DND-41 (cell line): ENCODE measurements at regions not wholly inside any gene's neighbourhood (a gene's known extent, or its start where the extent isn't known, plus 50 kb on each side); places are given as distances from the start of the nearest gene placed in this dataset.

ENCODE experiments used
- ATAC-seq: fragments of 200-7000 bp; cut with Tn5 transposase; 3 replicates; pipeline ENCODE4 v1.9.1; 2021; ENCODE audit warnings: low read depth; ENCODE audit not compliant: insufficient read depth
- DNase-seq: peaks from one replicate; pipeline ENCODE4 v3.0.0-alpha.2; 2020
- H2AFZ ChIP-seq: 2 replicates; pipeline ENCODE4 v1.6.0; 2012; ENCODE audit warnings: low read depth, low read length
- H3K27ac ChIP-seq: 2 replicates; pipeline ENCODE4 v1.5.1; 2012; ENCODE audit warnings: low read length, inconsistent platforms
- H3K27me3 ChIP-seq: fragments of 200-600 bp; sonication (generic); 2 replicates; pipeline ENCODE4 v1.6.0; 2012; ENCODE audit warnings: low read length, mild to moderate bottlenecking, inconsistent platforms; ENCODE audit not compliant: insufficient read depth, poor library complexity
- H3K36me3 ChIP-seq: 2 replicates; pipeline ENCODE4 v1.5.1; 2012; ENCODE audit warnings: low read length, inconsistent platforms; ENCODE audit not compliant: insufficient read depth
- H3K4me1 ChIP-seq: 2 replicates; pipeline ENCODE4 v1.5.1; 2012; ENCODE audit warnings: mild to moderate bottlenecking, low read length; ENCODE audit not compliant: insufficient read depth
- H3K4me2 ChIP-seq: 2 replicates; pipeline ENCODE4 v1.6.0; 2012; ENCODE audit warnings: mild to moderate bottlenecking, moderate library complexity, low read length, inconsistent platforms; ENCODE audit not compliant: insufficient read depth
- H3K4me3 ChIP-seq, 2 experiments: fragments of 200-600 bp in 1 of 2; shearing (Covaris generic) in 1 of 2; 2 replicates each; pipeline ENCODE4 v1.5.1; 2012 to 2016; ENCODE audit warnings: inconsistent platforms in 2 of 2, low read length in 2 of 2, mild to moderate bottlenecking in 2 of 2, low read depth in 1 of 2, moderate library complexity in 1 of 2
- H3K79me2 ChIP-seq: 2 replicates; pipeline ENCODE4 v1.6.0; 2012; ENCODE audit warnings: low read length, inconsistent platforms; ENCODE audit not compliant: insufficient read depth
- H3K9ac ChIP-seq: 2 replicates; pipeline ENCODE4 v1.6.0; 2012; ENCODE audit warnings: low read depth, mild to moderate bottlenecking, inconsistent platforms, low read length, moderate library complexity
- H3K9me3 ChIP-seq: 2 replicates; pipeline ENCODE4 v1.5.1; 2012; ENCODE audit warnings: low read length, moderate library complexity, mild to moderate bottlenecking, inconsistent platforms; ENCODE audit not compliant: insufficient read depth, severe bottlenecking
- H4K20me1 ChIP-seq: 2 replicates; pipeline ENCODE4 v1.6.0; 2012; ENCODE audit warnings: low read length; ENCODE audit not compliant: insufficient read depth
- EZH2 ChIP-seq: IDR thresholded peaks from 3 replicates; pipeline ENCODE4 v1.6.1; 2012; ENCODE audit warnings: borderline replicate concordance, low read depth, mild to moderate bottlenecking, moderate library complexity, low read length, inconsistent platforms; ENCODE audit not compliant: severe bottlenecking
- TF ChIP-seq, protein P1 (sequence below): IDR thresholded peaks from 2 replicates; pipeline ENCODE4 v1.5.1; 2012; ENCODE audit warnings: borderline replicate concordance, low read length, moderate library complexity, mild to moderate bottlenecking; ENCODE audit not compliant: poor library complexity, severe bottlenecking; ENCODE audit errors: extremely low read depth

DNA sequence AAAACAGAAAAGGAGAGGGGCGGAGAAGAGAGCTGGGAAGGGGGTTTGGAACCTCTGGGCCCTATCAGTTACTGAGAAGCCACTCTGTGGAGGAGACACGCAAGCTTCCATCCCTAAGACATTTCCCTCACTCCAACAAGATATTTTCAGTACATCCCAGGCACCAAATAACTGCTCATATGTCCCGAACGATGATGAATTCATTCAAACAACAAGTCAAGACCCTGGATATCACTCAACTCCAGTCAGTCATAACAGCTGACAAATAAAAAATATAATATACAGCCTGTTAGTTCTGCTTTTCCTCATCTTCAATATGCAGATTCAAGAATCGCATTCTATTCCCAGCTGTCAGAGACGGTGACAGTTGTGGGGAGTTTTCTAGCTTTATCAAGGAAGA is 104.0 kb upstream of the ZFHX3 start:
- H3K36me3 ChIP-seq: no peaks in the 10 kb centered on the region
- no peaks in the 10 kb centered on the region for H4K20me1 ChIP-seq
- H3K4me1 ChIP-seq: no peaks in the 10 kb centered on the region
- TF ChIP-seq, protein P1, sequence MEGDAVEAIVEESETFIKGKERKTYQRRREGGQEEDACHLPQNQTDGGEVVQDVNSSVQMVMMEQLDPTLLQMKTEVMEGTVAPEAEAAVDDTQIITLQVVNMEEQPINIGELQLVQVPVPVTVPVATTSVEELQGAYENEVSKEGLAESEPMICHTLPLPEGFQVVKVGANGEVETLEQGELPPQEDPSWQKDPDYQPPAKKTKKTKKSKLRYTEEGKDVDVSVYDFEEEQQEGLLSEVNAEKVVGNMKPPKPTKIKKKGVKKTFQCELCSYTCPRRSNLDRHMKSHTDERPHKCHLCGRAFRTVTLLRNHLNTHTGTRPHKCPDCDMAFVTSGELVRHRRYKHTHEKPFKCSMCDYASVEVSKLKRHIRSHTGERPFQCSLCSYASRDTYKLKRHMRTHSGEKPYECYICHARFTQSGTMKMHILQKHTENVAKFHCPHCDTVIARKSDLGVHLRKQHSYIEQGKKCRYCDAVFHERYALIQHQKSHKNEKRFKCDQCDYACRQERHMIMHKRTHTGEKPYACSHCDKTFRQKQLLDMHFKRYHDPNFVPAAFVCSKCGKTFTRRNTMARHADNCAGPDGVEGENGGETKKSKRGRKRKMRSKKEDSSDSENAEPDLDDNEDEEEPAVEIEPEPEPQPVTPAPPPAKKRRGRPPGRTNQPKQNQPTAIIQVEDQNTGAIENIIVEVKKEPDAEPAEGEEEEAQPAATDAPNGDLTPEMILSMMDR: no peak
- no peak for TF ChIP-seq EZH2
- ATAC-seq (no peak), DNase-seq (no peak)
- H3K79me2 ChIP-seq: no peaks in the 10 kb centered on the region
- H3K9ac ChIP-seq: no peak overlapping the region
- H3K9me3 ChIP-seq: no peaks in the 10 kb centered on the region
- H3K27me3 ChIP-seq: no peaks in the 10 kb centered on the region
- no peak overlapping the region for H3K4me2 ChIP-seq
- H3K27ac ChIP-seq: no peak overlapping the region
- H3K4me3 ChIP-seq: no peak overlapping the region
- H2AFZ ChIP-seq: no peak overlapping the region

DNA sequence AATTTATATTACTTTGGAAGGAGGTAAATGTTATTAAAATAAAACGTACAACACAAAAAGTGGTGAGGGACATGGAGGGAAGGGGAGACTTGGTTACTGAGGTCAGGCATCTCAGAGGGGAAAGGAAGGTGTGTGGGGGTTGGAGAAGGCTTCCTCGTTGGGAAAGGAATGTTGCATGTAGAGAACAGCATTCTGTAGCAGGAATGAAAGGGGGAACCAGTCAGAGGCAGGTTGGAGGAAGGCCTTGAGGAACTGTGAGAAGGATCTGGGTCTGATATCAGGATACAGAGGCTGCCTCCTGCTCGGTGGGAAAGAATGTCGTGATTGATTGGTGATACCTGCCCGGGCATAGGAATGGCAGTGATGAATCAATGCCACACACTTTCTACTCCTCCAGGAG is 103.3 kb upstream of the ZFHX3 start:
- Histone ChIP-seq H3K9me3 (no peaks in the 10 kb centered on the region), H3K27ac (no peak overlapping the region), H3K79me2 (no peaks in the 10 kb centered on the region), H3K9ac (no peak overlapping the region), H3K27me3 (no peaks in the 10 kb centered on the region), H3K4me2 (no peak overlapping the region), H3K4me3 (no peak overlapping the region), H3K4me1 (no peaks in the 10 kb centered on the region), H4K20me1 (no peaks in the 10 kb centered on the region), H2AFZ (no peak overlapping the region), H3K36me3 (no peaks in the 10 kb centered on the region)
- ATAC-seq (no peak), DNase-seq (no peak)
- TF ChIP-seq, protein P1: no peak
- no peak for TF ChIP-seq EZH2

DNA sequence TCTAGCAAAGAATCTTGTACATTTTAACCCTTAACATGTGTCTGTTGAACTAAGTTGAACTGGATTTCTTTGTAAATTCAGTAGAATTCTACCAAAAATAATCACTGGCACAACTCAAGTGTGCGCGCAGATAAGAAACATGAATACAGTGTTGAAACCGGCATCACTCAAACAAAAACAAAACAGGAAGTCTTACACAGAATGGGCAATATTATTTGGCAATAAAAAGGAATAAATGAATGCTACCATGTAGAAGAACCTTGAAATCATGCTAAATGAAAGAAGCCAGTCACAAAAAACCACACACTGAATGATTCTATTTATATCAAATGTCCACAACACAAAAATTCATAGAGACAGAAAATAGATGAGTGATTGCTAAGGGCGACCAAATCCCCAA is 102.9 kb upstream of the ZFHX3 start:
- Histone ChIP-seq H3K9ac (no peak overlapping the region), H3K9me3 (no peaks in the 10 kb centered on the region), H3K4me3 (no peak overlapping the region), H2AFZ (no peak overlapping the region), H4K20me1 (no peaks in the 10 kb centered on the region), H3K27me3 (no peaks in the 10 kb centered on the region), H3K4me2 (no peak overlapping the region), H3K4me1 (no peaks in the 10 kb centered on the region), H3K36me3 (no peaks in the 10 kb centered on the region), H3K79me2 (no peaks in the 10 kb centered on the region), H3K27ac (no peak overlapping the region)
- DNase-seq (no peak), ATAC-seq (no peak)
- no peak for TF ChIP-seq EZH2
- TF ChIP-seq, protein P1: no peak

DNA sequence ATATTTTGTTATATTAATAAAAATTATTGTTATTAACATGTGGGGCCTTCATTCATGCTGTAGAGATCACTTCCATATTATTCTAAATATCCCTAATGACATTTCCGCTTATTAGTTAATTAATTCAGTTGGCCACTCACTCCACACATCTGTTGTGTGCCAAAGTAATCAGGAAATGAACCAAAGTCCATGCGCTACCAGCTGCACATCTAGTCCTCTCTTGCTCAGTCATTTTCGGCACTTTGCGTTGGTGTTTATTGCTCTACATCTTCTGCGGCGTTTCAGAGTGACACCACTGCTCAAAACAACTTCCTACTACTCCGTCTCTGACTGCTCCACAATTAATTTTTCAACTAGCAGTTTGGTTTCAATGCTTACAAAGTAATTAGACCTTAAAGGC is 101.4 kb upstream of the ZFHX3 start:
- no peak overlapping the region for H2AFZ ChIP-seq
- DNase-seq (no peak), ATAC-seq (no peak)
- no peak overlapping the region for H3K4me3 ChIP-seq
- no peaks in the 10 kb centered on the region for H3K9me3 ChIP-seq
- H3K36me3 ChIP-seq: no peaks in the 10 kb centered on the region
- no peaks in the 10 kb centered on the region for H3K79me2 ChIP-seq
- TF ChIP-seq, protein P1: no peak
- TF ChIP-seq EZH2: no peak
- no peaks in the 10 kb centered on the region for H3K27me3 ChIP-seq
- no peak overlapping the region for H3K4me2 ChIP-seq
- H4K20me1 ChIP-seq: no peaks in the 10 kb centered on the region
- H3K4me1 ChIP-seq: no peaks in the 10 kb centered on the region
- H3K27ac ChIP-seq: no peak overlapping the region
- H3K9ac ChIP-seq: no peak overlapping the region
